ENCODE measurements at regions not wholly inside any gene's neighbourhood (a gene's known extent, or its start where the extent isn't known, plus 50 kb on each side); places are given as distances from the start of the nearest gene placed in this dataset.

- no peak for DNase-seq
Observed at GRCh38 chr5:147170603-147171002, 64.2 kb upstream of the STK32A start.

GRCh38 chr5:147174671-147175265 lies 60.1 kb upstream of the STK32A start:
- no peak for DNase-seq

DNA sequence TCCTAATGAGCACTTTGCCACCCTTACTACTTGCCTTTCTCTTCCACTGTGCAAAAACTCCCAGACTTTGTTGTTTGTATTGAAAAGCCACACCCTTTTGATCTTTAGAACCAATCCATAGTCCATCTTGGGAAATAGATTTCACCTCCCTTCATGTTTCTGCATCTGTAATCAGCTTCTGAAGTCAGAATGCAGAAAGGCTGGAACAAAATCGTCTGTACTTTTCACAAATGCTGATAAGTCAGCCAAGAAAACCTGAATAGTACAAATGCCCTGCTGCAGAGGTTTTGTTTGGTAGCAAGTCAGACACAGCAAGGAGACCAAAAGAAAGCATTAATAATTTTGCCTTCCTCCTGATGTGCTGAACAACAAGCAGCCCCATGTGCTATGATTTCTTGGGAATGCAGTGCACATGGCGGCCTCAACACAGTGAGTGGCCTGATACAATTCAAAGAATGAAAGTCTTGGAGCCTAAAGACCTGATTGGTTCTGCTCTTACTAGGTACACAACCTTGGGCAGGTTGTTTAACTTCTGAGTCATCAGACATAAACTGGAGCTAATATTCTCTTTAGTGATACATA lies 59.2 kb upstream of the STK32A start:
- DNase-seq: no peak

DNA sequence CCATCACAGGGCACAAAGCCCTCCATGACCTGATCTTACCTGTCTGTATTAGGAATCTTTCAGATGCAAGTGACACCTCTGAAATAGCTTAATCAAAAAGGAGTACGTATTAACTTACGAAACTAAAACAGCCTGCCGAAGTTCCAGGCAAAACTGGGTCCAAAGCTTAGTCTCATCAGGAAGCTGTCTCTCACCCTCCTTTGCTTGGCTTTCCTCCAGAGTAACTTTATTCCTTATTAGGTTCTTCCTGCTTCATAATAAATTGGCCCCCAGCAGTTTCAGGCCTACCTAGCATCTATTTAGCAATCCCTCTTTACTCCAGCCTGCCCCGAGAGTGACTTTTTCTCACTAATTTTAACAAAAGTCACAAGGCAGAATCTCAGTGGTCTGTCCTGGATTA lies 58.4 kb upstream of the STK32A start:
- DNase-seq: no peak

GRCh38 chr5:147177125-147177840 lies 57.5 kb upstream of the STK32A start:
- no peak for DNase-seq

- no peak for DNase-seq
Observed at GRCh38 chr5:147179562-147180147, 55.2 kb upstream of the STK32A start.

DNA sequence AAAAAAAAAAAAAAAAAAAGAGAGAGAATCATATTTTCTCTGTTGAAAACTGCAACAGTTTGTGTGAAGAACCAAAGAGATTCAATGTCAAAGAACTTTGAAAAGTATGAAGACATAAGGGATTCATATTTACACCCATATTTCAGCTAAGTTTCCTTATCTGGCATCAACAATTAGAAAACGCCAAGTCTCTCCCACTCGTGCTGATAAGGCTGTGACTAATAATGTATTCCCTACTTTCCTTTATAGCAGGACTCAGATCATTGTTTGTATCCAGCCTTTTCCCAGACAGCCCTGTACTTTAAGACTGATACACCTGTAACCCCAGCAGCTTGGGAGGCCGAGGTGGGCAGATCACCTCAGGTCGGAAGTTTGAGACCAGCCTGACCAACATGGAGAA lies 54.1 kb upstream of the STK32A start:
- DNase-seq: no peak

All from NCI-H748 treated with DMSO at 0.1 percent for 48 hours (cell line).